ENCODE measurements at regions not wholly inside any gene's neighbourhood (a gene's known extent, or its start where the extent isn't known, plus 50 kb on each side); places are given as distances from the start of the nearest gene placed in this dataset.

- TF ChIP-seq, protein P1, sequence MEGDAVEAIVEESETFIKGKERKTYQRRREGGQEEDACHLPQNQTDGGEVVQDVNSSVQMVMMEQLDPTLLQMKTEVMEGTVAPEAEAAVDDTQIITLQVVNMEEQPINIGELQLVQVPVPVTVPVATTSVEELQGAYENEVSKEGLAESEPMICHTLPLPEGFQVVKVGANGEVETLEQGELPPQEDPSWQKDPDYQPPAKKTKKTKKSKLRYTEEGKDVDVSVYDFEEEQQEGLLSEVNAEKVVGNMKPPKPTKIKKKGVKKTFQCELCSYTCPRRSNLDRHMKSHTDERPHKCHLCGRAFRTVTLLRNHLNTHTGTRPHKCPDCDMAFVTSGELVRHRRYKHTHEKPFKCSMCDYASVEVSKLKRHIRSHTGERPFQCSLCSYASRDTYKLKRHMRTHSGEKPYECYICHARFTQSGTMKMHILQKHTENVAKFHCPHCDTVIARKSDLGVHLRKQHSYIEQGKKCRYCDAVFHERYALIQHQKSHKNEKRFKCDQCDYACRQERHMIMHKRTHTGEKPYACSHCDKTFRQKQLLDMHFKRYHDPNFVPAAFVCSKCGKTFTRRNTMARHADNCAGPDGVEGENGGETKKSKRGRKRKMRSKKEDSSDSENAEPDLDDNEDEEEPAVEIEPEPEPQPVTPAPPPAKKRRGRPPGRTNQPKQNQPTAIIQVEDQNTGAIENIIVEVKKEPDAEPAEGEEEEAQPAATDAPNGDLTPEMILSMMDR (optimal IDR thresholded peaks at IDR 0.05 in 1 of 3, IDR thresholded peaks at IDR 0.05 in 1 of 3, conservative IDR thresholded peaks at IDR 0.05 in 1 of 3; ENCODE audit: extremely low read depth in 1 of 3, insufficient read depth in 2 of 3, low read length in 3 of 3) = no peak
- no peak for TF ChIP-seq EZH2 (IDR thresholded peaks at IDR 0.05; ENCODE audit: low read length)
Measured at GRCh38 chr20:1833216-1833615, 62.0 kb upstream of the SIRPA start.
